ENCODE measurements at regions not wholly inside any gene's neighbourhood (a gene's known extent, or its start where the extent isn't known, plus 50 kb on each side); places are given as distances from the start of the nearest gene placed in this dataset.

- TF ChIP-seq CTCF (IDR thresholded peaks at IDR 0.05), result no peak
- TF ChIP-seq POLR2A (IDR thresholded peaks at IDR 0.05), result no peak
These were observed 73.2 kb upstream of the ANXA10 start for GRCh38 chr4:168019019-168019651.

Measured in Peyer's patch (tissue), 4 donors.